H1 (cell line): ENCODE measurements at regions not wholly inside any gene's neighbourhood (a gene's known extent, or its start where the extent isn't known, plus 50 kb on each side); places are given as distances from the start of the nearest gene placed in this dataset.

Experiments
- GABPA ChIP-seq: IDR thresholded peaks from 2 replicates; pipeline ENCODE4 v1.6.1; 2011; ENCODE audit warnings: mild to moderate bottlenecking, low read length, moderate library complexity, borderline replicate concordance; ENCODE audit not compliant: insufficient read depth
- RAD21 ChIP-seq, 2 experiments: IDR thresholded peaks in 1 of 2; conservative IDR thresholded peaks in 1 of 2; 2 replicates each; pipeline ENCODE4 v1.6.1; 2011; ENCODE audit warnings: low read depth in 2 of 2, low read length in 2 of 2, improper control_type of control experiment in 1 of 2, inconsistent platforms in 1 of 2, mild to moderate bottlenecking in 1 of 2, moderate library complexity in 1 of 2
- SUZ12 ChIP-seq: fragments of 200-600 bp; sonication (generic); IDR thresholded peaks from 2 replicates; pipeline ENCODE4 v1.6.1; 2012; ENCODE audit warnings: mild to moderate bottlenecking, inconsistent platforms, low read length, moderate library complexity, mixed read lengths
- TCF12 ChIP-seq: IDR thresholded peaks from 2 replicates; pipeline ENCODE4 v1.6.1; 2011; ENCODE audit warnings: low read depth, mild to moderate bottlenecking, low read length
- ZNF274 ChIP-seq: IDR thresholded peaks from 2 replicates; pipeline ENCODE4 v1.7.0; 2012; ENCODE audit warnings: low read length, borderline replicate concordance; ENCODE audit errors: extremely low read depth

DNA sequence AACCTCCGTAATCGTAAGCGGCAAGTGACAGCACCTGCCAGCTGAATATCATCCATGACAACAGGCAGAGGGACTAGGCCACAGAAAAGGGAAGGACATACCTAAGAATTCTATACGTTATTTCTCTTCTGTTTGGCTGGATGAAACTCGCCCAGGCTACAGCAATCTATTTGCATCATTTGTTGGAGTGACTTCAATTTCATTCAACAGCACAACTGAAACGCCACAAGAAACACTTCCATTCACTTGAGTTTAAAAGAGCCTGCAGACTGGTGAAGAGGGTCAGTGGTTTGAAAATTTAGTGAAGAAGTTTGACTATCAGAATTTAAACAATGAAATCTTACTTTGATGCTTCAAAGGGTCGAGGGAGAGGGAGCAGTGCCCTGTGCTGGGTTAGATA is 378.7 kb downstream of the LMO4 start (continued):
- TF ChIP-seq TCF12 (no peak), ZNF274 (no peak), SUZ12 (no peak), GABPA (no peak), RAD21 (IDR thresholded peaks at IDR 0.05 in 1 of 2, conservative IDR thresholded peaks at IDR 0.05 in 1 of 2; ENCODE audit: low read depth in 2 of 2, low read length in 2 of 2) (no peak)
